ENCODE measurements at regions not wholly inside any gene's neighbourhood (a gene's known extent, or its start where the extent isn't known, plus 50 kb on each side); places are given as distances from the start of the nearest gene placed in this dataset.

GRCh38 chr11:92480499-92480898 is 255.9 kb downstream of the FAT3 start:
- no peak for TF ChIP-seq EZH2 (IDR thresholded peaks at IDR 0.05; ENCODE audit: insufficient read depth, poor library complexity, severe bottlenecking)
- no peak for TF ChIP-seq EZH2phosphoT487 (IDR thresholded peaks at IDR 0.05; ENCODE audit: insufficient read depth, low read depth)

Measured in GM23248 (cell line).